CD14-positive monocyte (primary cell): ENCODE measurements at regions not wholly inside any gene's neighbourhood (a gene's known extent, or its start where the extent isn't known, plus 50 kb on each side); places are given as distances from the start of the nearest gene placed in this dataset.

Source experiments
- DNase-seq, 3 donors: peaks; one replicate each; pipeline ENCODE4 v3.0.0-alpha.2; 2011 to 2022
- H2AFZ ChIP-seq: 2 replicates; pipeline ENCODE4 v1.6.0; 2012; ENCODE audit warnings: mild to moderate bottlenecking, low read depth, low read length, inconsistent platforms; ENCODE audit not compliant: insufficient read depth, poor library complexity, severe bottlenecking
- H3K27ac ChIP-seq, 2 donors: 1 replicate in 1 of 2; 2 replicates in 1 of 2; pipeline ENCODE4 v1.5.1; 2012 to 2013; ENCODE audit warnings: low read length in 2 of 2, control low read depth in 1 of 2, inconsistent platforms in 1 of 2, low read depth in 1 of 2, mild to moderate bottlenecking in 1 of 2
- H3K27me3 ChIP-seq, 2 donors: one replicate each; pipeline versions ENCODE4 v1.6.0 to v1.6.1; 2011 to 2013; ENCODE audit warnings: low read length in 2 of 2; ENCODE audit not compliant: control insufficient read depth in 2 of 2, insufficient read depth in 2 of 2
- H3K36me3 ChIP-seq, 2 donors: replicated peaks in 1 of 2; 1 replicate in 1 of 2; 2 replicates in 1 of 2; pipeline versions ENCODE4 v1.5.1 to v1.6.1; 2012 to 2013; ENCODE audit warnings: low read length in 2 of 2, control low read depth in 1 of 2, inconsistent platforms in 1 of 2, mild to moderate bottlenecking in 1 of 2; ENCODE audit not compliant: insufficient read depth in 2 of 2, control insufficient read depth in 1 of 2
- H3K4me1 ChIP-seq, 2 donors: 1 replicate in 1 of 2; 2 replicates in 1 of 2; pipeline versions ENCODE4 v1.5.1 to v1.6.1; 2012 to 2013; ENCODE audit warnings: low read length in 2 of 2, control low read depth in 1 of 2, inconsistent platforms in 1 of 2, mild to moderate bottlenecking in 1 of 2, moderate library complexity in 1 of 2; ENCODE audit not compliant: insufficient read depth in 2 of 2, control insufficient read depth in 1 of 2
- H3K4me2 ChIP-seq: replicated peaks from 2 replicates; pipeline ENCODE3; 2012; ENCODE audit warnings: low read length, moderate library complexity, mild to moderate bottlenecking; ENCODE audit not compliant: poor library complexity, severe bottlenecking; ENCODE audit errors: extremely low read depth
- H3K4me3 ChIP-seq, 3 experiments: fragments of 200-600 bp in 1 of 3; sonication (generic) in 1 of 3; replicated peaks in 1 of 3; 1 replicate in 2 of 3; 2 replicates in 1 of 3; pipeline ENCODE4 v1.5.1; 2011 to 2013; ENCODE audit warnings: low read length in 3 of 3, mild to moderate bottlenecking in 3 of 3, control low read depth in 2 of 3, low read depth in 2 of 3, inconsistent platforms in 1 of 3, moderate library complexity in 1 of 3
- H3K79me2 ChIP-seq: 2 replicates; pipeline ENCODE4 v1.6.0; 2012; ENCODE audit warnings: mild to moderate bottlenecking, control low read depth, inconsistent platforms, low read length, moderate library complexity; ENCODE audit not compliant: insufficient read depth
- H3K9ac ChIP-seq: 2 replicates; pipeline ENCODE4 v1.6.0; 2017; ENCODE audit warnings: low read length, mild to moderate bottlenecking; ENCODE audit not compliant: insufficient read depth, poor library complexity, severe bottlenecking
- H3K9me3 ChIP-seq, 2 donors: replicated peaks in 1 of 2; 1 replicate in 1 of 2; 2 replicates in 1 of 2; pipeline versions ENCODE4 v1.5.1 to v1.6.1; 2012 to 2013; ENCODE audit warnings: low read length in 2 of 2, control low read depth in 1 of 2; ENCODE audit not compliant: control insufficient read depth in 1 of 2, insufficient read depth in 1 of 2
- H4K20me1 ChIP-seq: 2 replicates; pipeline ENCODE4 v1.6.0; 2012; ENCODE audit warnings: mild to moderate bottlenecking, low read length, control low read depth, moderate library complexity; ENCODE audit not compliant: insufficient read depth
- H3K27ac Mint-ChIP-seq, 7 donors: one replicate each; pipeline ENCODE4 v1.8.0; 2020; ENCODE audit warnings: mild to moderate bottlenecking in 7 of 7, mixed read lengths in 7 of 7, moderate library complexity in 6 of 7, inconsistent platforms in 2 of 7
- H3K27me3 Mint-ChIP-seq, 3 donors: one replicate each; pipeline ENCODE4 v1.8.0; 2021 to 2022; ENCODE audit warnings: low read depth in 3 of 3, mild to moderate bottlenecking in 3 of 3, mixed read lengths in 3 of 3, moderate library complexity in 3 of 3, inconsistent platforms in 1 of 3
- H3K36me3 Mint-ChIP-seq, 2 donors: one replicate each; pipeline ENCODE4 v1.8.0; 2020; ENCODE audit warnings: mixed read lengths in 2 of 2, inconsistent platforms in 1 of 2, mild to moderate bottlenecking in 1 of 2
- H3K4me1 Mint-ChIP-seq: one replicate; pipeline ENCODE4 v1.8.0; 2020; ENCODE audit warnings: mild to moderate bottlenecking, mixed read lengths
- H3K4me3 Mint-ChIP-seq, 2 donors: one replicate each; pipeline ENCODE4 v1.8.0; 2020; ENCODE audit warnings: mild to moderate bottlenecking in 2 of 2, mixed read lengths in 2 of 2, moderate library complexity in 1 of 2
- H3K9me3 Mint-ChIP-seq, 7 donors: one replicate each; pipeline ENCODE4 v1.8.0; 2020 to 2022; ENCODE audit warnings: mixed read lengths in 7 of 7, mild to moderate bottlenecking in 6 of 7, moderate library complexity in 6 of 7, inconsistent platforms in 2 of 7
- CTCF ChIP-seq: fragments of 200-600 bp; IDR thresholded peaks from one replicate; pipeline ENCODE4 v1.8.0; 2022; ENCODE audit warnings: antibody characterized with exemption, mild to moderate bottlenecking
- WGBS: methylation state at CpG from one replicate; pipeline ENCODE4 v1.1.5; 2013; ENCODE audit warnings: missing lambda C conversion rate; ENCODE audit not compliant: insufficient coverage; 5-methylcytosine and 5-hydroxymethylcytosine counted together
- intact Hi-C, 2 donors: fragments of 100-400 bp; cut with micrococcal nuclease; formaldehyde crosslinking; loops; one replicate each; pipeline versions ENCODE4 v1.15.0 to v1.15.1; 2023

- H3K36me3 Mint-ChIP-seq, result no peaks in the 10 kb centered on the region
- no peak overlapping the region for H3K4me3 Mint-ChIP-seq
- peaks cover 9 to 18% (median 11%) of the 10 kb centered on the region in 3 donors for H3K27me3 Mint-ChIP-seq
- no peak for TF ChIP-seq CTCF
- Histone ChIP-seq H3K36me3 (no peaks in the 10 kb centered on the region), H3K9ac (no peak overlapping the region), H3K4me3 (no peak overlapping the region), H3K27ac (no peak overlapping the region), H3K27me3 (peaks cover 0 to 3% of the 10 kb centered on the region in 2 donors), H4K20me1 (no peaks in the 10 kb centered on the region), H2AFZ (no peak overlapping the region), H3K4me1 (no peaks in the 10 kb centered on the region), H3K9me3 (no peaks in the 10 kb centered on the region), H3K4me2 (no peak overlapping the region), H3K79me2 (no peaks in the 10 kb centered on the region)
- H3K4me1 Mint-ChIP-seq, result peaks cover 3% of the 10 kb centered on the region
- no peak for DNase-seq
- intact Hi-C loops, result no loop called here
- H3K27ac Mint-ChIP-seq, result no peak overlapping the region
- WGBS, result no CpG with 5 or more reads among the region's 2 CpGs
- peaks cover 0 to 2% (median 0%) of the 10 kb centered on the region in 7 donors for H3K9me3 Mint-ChIP-seq
These were observed 170.0 kb upstream of the ATP5MC3 start for GRCh38 chr2:175351512-175351911.

GRCh38 chr2:175350105-175350504 is 168.6 kb upstream of the ATP5MC3 start:
- Histone ChIP-seq H2AFZ (no peak overlapping the region), H3K79me2 (no peaks in the 10 kb centered on the region), H3K4me3 (no peak overlapping the region), H3K4me2 (no peak overlapping the region), H3K9ac (no peak overlapping the region), H3K27ac (no peak overlapping the region), H4K20me1 (no peaks in the 10 kb centered on the region), H3K27me3 (peaks cover 0 to 3% of the 10 kb centered on the region in 2 donors), H3K9me3 (no peaks in the 10 kb centered on the region), H3K4me1 (no peaks in the 10 kb centered on the region), H3K36me3 (no peaks in the 10 kb centered on the region)
- TF ChIP-seq CTCF, result no peak
- Mint-ChIP-seq H3K9me3 (peaks cover 0 to 5% (median 2%) of the 10 kb centered on the region in 7 donors), H3K27ac (no peak overlapping the region), H3K4me3 (peak overlapping the region in 1 of 2 donors; percentile 13), H3K27me3 (peaks cover 12 to 20% (median 12%) of the 10 kb centered on the region in 3 donors), H3K36me3 (no peaks in the 10 kb centered on the region), H3K4me1 (peaks cover 3% of the 10 kb centered on the region)
- intact Hi-C loops, result no loop called here
- 30% methylated on average over 1 of the region's 5 CpGs for WGBS
- DNase-seq, result no peak
